WTC11 (cell line): ENCODE measurements at regions not wholly inside any gene's neighbourhood (a gene's known extent, or its start where the extent isn't known, plus 50 kb on each side); places are given as distances from the start of the nearest gene placed in this dataset.

Source experiments
- ATAC-seq: fragments of 200-7000 bp; cut with Tn5 transposase; 2 replicates; pipeline ENCODE4 v1.10.0; 2021; ENCODE audit warnings: mild to moderate bottlenecking, moderate library complexity
- CTCF ChIA-PET: fragments of 300-600 bp; sonication (Branson Sonifier 250); formaldehyde crosslinking; loops from one replicate; lab custom pipeline; 2021; ENCODE audit warnings: antibody characterized with exemption; lab: Charles Lee
- POLR2A ChIA-PET: fragments of 350-600 bp; sonication (Branson Sonifier 250); formaldehyde crosslinking; loops from one replicate; lab custom pipeline; 2021; ENCODE audit warnings: antibody characterized with exemption; lab: Charles Lee
- DNase-seq: peaks from one replicate; pipeline ENCODE4 v3.0.0; 2021; ENCODE audit warnings: low spot score
- H3K27ac Mint-ChIP-seq: 2 replicates; pipeline ENCODE4 v1.8.0; 2021; ENCODE audit warnings: mixed read lengths
- H3K27me3 Mint-ChIP-seq: 2 replicates; pipeline ENCODE4 v1.8.0; 2021; ENCODE audit warnings: low read depth, mild to moderate bottlenecking, moderate library complexity, mixed read lengths
- H3K36me3 Mint-ChIP-seq: 2 replicates; pipeline ENCODE4 v1.8.0; 2021; ENCODE audit warnings: mixed read lengths
- H3K4me1 Mint-ChIP-seq: 2 replicates; pipeline ENCODE4 v1.8.0; 2022; ENCODE audit warnings: mixed read lengths
- H3K4me3 Mint-ChIP-seq: 2 replicates; pipeline ENCODE4 v1.8.0; 2021; ENCODE audit warnings: mild to moderate bottlenecking, moderate library complexity, mixed read lengths
- H3K9me3 Mint-ChIP-seq: 2 replicates; pipeline ENCODE4 v1.8.0; 2021; ENCODE audit warnings: mixed read lengths
- CBFB ChIP-seq: sonication (generic); formaldehyde crosslinking; IDR thresholded peaks from 2 replicates; pipeline ENCODE4 v1.8.1; 2022; ENCODE audit warnings: mild to moderate bottlenecking, low read depth, missing genetic modification reagents
- CREM ChIP-seq: sonication (generic); formaldehyde crosslinking; IDR thresholded peaks from 2 replicates; pipeline ENCODE4 v1.8.1; 2022; ENCODE audit warnings: mild to moderate bottlenecking, missing genetic modification reagents, moderate library complexity
- EMX1 ChIP-seq: fragments of 250-450 bp; sonication (Bioruptor Pico); IDR thresholded peaks from 2 replicates; pipeline ENCODE4 v1.8.0; 2021; ENCODE audit warnings: mild to moderate bottlenecking
- GABPB1 ChIP-seq: sonication (generic); formaldehyde crosslinking; IDR thresholded peaks from 2 replicates; pipeline ENCODE4 v1.8.1; 2023; ENCODE audit warnings: mild to moderate bottlenecking, missing genetic modification reagents
- KAT7 ChIP-seq: sonication (generic); formaldehyde crosslinking; IDR thresholded peaks from 2 replicates; pipeline ENCODE4 v1.8.1; 2023; ENCODE audit warnings: missing genetic modification reagents, mild to moderate bottlenecking, borderline replicate concordance
- MXD4 ChIP-seq: fragments of 250-450 bp; sonication (Bioruptor Pico); IDR thresholded peaks from 2 replicates; pipeline ENCODE4 v1.8.0; 2021; ENCODE audit warnings: mild to moderate bottlenecking, moderate library complexity, borderline replicate concordance
- NR2C2 ChIP-seq: sonication (generic); formaldehyde crosslinking; IDR thresholded peaks from 2 replicates; pipeline ENCODE4 v1.8.0; 2022; ENCODE audit warnings: mild to moderate bottlenecking, missing genetic modification reagents
- PRDM15 ChIP-seq: sonication (generic); formaldehyde crosslinking; IDR thresholded peaks from 2 replicates; pipeline ENCODE4 v1.8.0; 2022; ENCODE audit warnings: missing genetic modification reagents
- PRRX2 ChIP-seq: fragments of 250-450 bp; sonication (Bioruptor Pico); IDR thresholded peaks from 2 replicates; pipeline ENCODE4 v1.8.0; 2021; ENCODE audit warnings: mild to moderate bottlenecking
- SP1 ChIP-seq: sonication (generic); formaldehyde crosslinking; conservative IDR thresholded peaks from 2 replicates; pipeline ENCODE4 v1.8.1; 2022; ENCODE audit warnings: missing genetic modification reagents
- TCF7 ChIP-seq: sonication (generic); formaldehyde crosslinking; IDR thresholded peaks from 2 replicates; pipeline ENCODE4 v1.8.0; 2022; ENCODE audit warnings: mild to moderate bottlenecking, low read depth, missing genetic modification reagents, moderate library complexity
- ZBTB43 ChIP-seq: sonication (generic); formaldehyde crosslinking; IDR thresholded peaks from 2 replicates; pipeline ENCODE4 v1.8.1; 2023; ENCODE audit warnings: mild to moderate bottlenecking, missing genetic modification reagents
- ZNF138 ChIP-seq: sonication (generic); formaldehyde crosslinking; conservative IDR thresholded peaks from 2 replicates; pipeline ENCODE4 v1.8.1; 2022; ENCODE audit warnings: mild to moderate bottlenecking, moderate library complexity, missing genetic modification reagents
- ZNF416 ChIP-seq: fragments of 250-450 bp; sonication (Bioruptor Pico); IDR thresholded peaks from 2 replicates; pipeline ENCODE4 v1.9.0; 2021; ENCODE audit warnings: mild to moderate bottlenecking, inconsistent platforms
- ZNF423 ChIP-seq: fragments of 250-450 bp; sonication (Bioruptor Pico); IDR thresholded peaks from 2 replicates; pipeline ENCODE4 v2.1.2; 2022; ENCODE audit warnings: mild to moderate bottlenecking, moderate library complexity
- ZNF512 ChIP-seq: sonication (generic); formaldehyde crosslinking; IDR thresholded peaks from 2 replicates; pipeline ENCODE4 v1.8.1; 2022; ENCODE audit warnings: missing genetic modification reagents, borderline replicate concordance
- ZNF671 ChIP-seq: fragments of 250-450 bp; sonication (Bioruptor Pico); IDR thresholded peaks from 2 replicates; pipeline ENCODE4 v1.8.0; 2021; ENCODE audit warnings: mild to moderate bottlenecking
- TF ChIP-seq, protein P1 (sequence below): sonication (generic); formaldehyde crosslinking; IDR thresholded peaks from 2 replicates; pipeline ENCODE4 v1.8.0; 2023; ENCODE audit warnings: missing genetic modification reagents
- TF ChIP-seq, protein P2 (sequence below): fragments of 250-450 bp; sonication (Bioruptor Pico); conservative IDR thresholded peaks from 2 replicates; pipeline ENCODE4 v1.9.0; 2021; ENCODE audit warnings: mild to moderate bottlenecking

DNA sequence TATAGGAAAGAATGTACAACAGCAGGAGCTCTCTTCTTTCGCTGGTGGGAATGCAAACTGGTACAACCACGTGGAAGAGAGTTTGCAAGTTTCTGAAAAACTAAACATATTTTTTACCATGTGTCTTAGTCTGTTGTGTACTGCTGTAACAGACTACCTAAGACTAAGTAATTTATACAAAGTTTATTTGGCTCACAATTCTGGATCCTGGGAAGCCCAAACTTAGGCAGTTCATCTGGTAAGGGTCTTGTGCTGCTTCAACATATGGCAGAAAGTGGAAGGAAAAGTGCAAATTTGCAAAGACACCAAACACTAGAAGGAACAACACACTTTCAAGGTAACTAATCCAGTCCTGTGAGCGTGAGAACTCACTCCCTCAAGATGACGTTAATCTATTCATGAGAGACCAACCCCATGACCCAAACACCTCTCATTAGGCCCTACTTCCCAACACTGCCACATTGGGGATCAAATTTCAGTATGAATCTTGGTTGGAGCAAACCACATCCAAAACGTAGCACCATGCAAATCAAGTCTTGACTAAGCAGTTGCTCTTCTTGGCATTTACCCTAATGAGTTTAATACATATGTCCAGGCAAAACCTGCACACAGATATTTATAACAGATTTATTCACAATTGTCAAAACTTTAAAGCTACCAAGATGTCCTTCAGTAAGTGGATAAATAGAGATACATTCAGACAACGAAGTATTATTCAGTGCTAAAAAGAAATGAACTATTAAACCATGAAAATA is 481.9 kb upstream of the FOXG1 start:
- Mint-ChIP-seq H3K27me3 (no peaks in the 10 kb centered on the region), H3K27ac (0 out of 2 replicates have a peak overlapping the region, but pooled peaks have one; percentile 33), H3K4me1 (peaks cover 5% of the 10 kb centered on the region; the same call in 1 of the 2 replicates), H3K4me3 (no peak overlapping the region), H3K36me3 (no peaks in the 10 kb centered on the region), H3K9me3 (peaks cover 5% of the 10 kb centered on the region)
- TF ChIP-seq PRDM15 (no peak), KAT7 (no peak), EMX1 (no peak), MXD4 (CRISPR knock-in tag) (no peak), NR2C2 (CRISPR knock-in tag) (no peak), CBFB (CRISPR knock-in tag) (no peak)
- TF ChIP-seq, protein P1, sequence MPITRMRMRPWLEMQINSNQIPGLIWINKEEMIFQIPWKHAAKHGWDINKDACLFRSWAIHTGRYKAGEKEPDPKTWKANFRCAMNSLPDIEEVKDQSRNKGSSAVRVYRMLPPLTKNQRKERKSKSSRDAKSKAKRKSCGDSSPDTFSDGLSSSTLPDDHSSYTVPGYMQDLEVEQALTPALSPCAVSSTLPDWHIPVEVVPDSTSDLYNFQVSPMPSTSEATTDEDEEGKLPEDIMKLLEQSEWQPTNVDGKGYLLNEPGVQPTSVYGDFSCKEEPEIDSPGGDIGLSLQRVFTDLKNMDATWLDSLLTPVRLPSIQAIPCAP (CRISPR knock-in tag): no peak
- TF ChIP-seq, protein P2, sequence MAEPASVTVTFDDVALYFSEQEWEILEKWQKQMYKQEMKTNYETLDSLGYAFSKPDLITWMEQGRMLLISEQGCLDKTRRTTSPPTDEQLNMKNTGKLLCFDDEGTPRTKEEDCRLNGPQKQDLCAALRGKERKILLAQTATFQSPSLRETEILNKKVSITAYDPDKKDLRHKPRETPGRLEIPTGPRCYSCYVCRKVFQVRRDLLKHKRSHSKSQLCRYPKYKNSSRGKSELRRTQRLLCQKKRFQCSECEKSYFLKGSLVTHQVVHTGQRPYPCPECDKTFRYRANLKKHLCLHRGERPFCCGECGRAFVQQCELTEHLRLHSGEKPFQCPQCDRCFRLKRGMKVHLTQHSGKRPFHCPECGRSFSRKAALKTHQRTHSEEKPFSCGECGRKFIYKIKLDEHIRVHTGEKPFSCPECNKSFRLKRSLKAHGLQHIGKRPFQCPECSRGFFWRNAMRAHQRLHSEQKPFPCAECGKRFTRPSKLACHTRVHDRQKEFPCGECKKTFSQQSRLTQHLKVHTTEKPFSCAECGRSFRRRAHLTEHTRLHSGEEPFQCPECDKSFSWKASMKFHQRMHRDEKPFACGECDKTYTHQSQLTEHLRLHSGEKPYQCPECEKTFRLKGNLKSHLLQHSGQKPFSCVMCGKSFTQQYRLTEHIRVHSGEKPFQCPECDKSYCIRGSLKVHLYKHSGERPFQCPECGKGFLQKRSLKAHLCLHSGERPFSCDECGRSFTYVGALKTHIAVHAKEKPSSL: no peak
- ATAC-seq (0 out of 2 replicates have a peak, but pooled peaks have one; percentile 24), DNase-seq (no peak)
- POLR2A ChIA-PET: no interaction called here
- CTCF ChIA-PET: no interaction called here

DNA sequence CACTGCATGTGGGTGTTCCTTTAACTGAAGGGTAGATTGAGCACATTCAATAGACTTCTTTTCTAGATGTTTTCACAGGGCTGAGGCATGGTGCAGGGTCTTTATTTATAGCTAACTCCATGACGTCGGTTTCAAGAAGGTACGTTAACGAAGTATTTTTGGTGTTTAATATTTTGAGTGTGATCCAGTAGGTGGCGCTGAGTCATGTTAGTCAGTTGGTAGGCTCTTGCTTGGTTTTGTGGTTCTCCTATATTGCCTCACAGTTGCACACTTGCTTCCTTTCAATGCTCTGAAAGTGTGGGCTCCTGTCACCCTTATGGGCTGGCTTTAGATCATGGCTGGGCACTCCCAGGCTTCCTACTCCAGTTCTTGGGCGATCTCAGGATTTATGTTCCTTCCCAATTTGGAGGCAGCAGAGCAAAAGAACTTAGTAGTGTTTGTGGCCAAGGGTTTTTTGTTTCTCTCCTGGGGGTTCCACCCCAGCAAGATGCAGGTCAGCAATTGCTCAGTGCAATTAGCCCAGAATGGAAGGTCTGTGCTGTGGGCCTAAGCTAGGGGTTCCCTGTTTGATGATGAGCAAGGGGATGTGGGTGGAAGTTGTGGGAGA is 471.6 kb upstream of the FOXG1 start:
- Mint-ChIP-seq H3K4me1 (peaks cover 11% of the 10 kb centered on the region), H3K9me3 (peaks cover 27% of the 10 kb centered on the region), H3K36me3 (peaks cover 7% of the 10 kb centered on the region), H3K4me3 (no peak overlapping the region), H3K27ac (no peak overlapping the region), H3K27me3 (peaks cover 5% of the 10 kb centered on the region)
- TF ChIP-seq GABPB1 (CRISPR knock-in tag): no peak
- no peak for TF ChIP-seq ZNF423 (CRISPR knock-in tag)
- TF ChIP-seq SP1 (CRISPR knock-in tag): no peak
- TF ChIP-seq EMX1: no peak
- TF ChIP-seq ZNF512 (CRISPR knock-in tag): no peak
- TF ChIP-seq ZBTB43 (CRISPR knock-in tag): no peak
- TF ChIP-seq CREM (CRISPR knock-in tag): no peak
- no peak for TF ChIP-seq NR2C2 (CRISPR knock-in tag)
- TF ChIP-seq MXD4 (CRISPR knock-in tag): no peak
- TF ChIP-seq ZNF671 (CRISPR knock-in tag): no peak
- TF ChIP-seq CBFB (CRISPR knock-in tag): no peak
- TF ChIP-seq PRRX2 (CRISPR knock-in tag): no peak
- no peak for TF ChIP-seq ZNF416 (CRISPR knock-in tag)
- TF ChIP-seq TCF7: no peak
- TF ChIP-seq ZNF138 (CRISPR knock-in tag): no peak
- CTCF ChIA-PET: interaction anchor here (0.6 to 1.4 kb wide), 4 partner anchors 15 to 316 kb away, joined by 3 to 9 read pairs (median 4); no protein-coding TSS in a partner anchor
- DNase-seq (no peak), ATAC-seq (peak; percentile 79)
- POLR2A ChIA-PET: no interaction called here
